Keratinocyte (primary cell): ENCODE measurements at regions not wholly inside any gene's neighbourhood (a gene's known extent, or its start where the extent isn't known, plus 50 kb on each side); places are given as distances from the start of the nearest gene placed in this dataset.

Experiments used
- DNase-seq: peaks from one replicate; pipeline ENCODE4 v3.0.0-alpha.2; 2011; ENCODE audit warnings: low read depth, missing footprints, low spot score
- FAIRE-seq: peaks from 2 replicates; lab custom pipeline; 2011; peaks lifted over from hg19 to GRCh38; lab: Jason Lieb, UNC
- H2AFZ ChIP-seq: 2 replicates; pipeline ENCODE4 v1.6.0; 2012; ENCODE audit warnings: low read length, control low read depth, inconsistent platforms; ENCODE audit not compliant: control insufficient read depth
- H3K27ac ChIP-seq: 2 replicates; pipeline ENCODE4 v1.5.1; 2011; ENCODE audit warnings: low read length; ENCODE audit not compliant: control insufficient read depth, insufficient read depth
- H3K27me3 ChIP-seq: 3 replicates; pipeline ENCODE4 v1.6.0; 2011; ENCODE audit warnings: low read length; ENCODE audit not compliant: control insufficient read depth, insufficient read depth; ENCODE audit errors: extremely low read depth
- H3K36me3 ChIP-seq, 2 experiments: 2 replicates in 1 of 2; 3 replicates in 1 of 2; pipeline ENCODE4 v1.5.1; 2011; ENCODE audit warnings: low read length in 2 of 2, mild to moderate bottlenecking in 1 of 2; ENCODE audit not compliant: control insufficient read depth in 2 of 2, insufficient read depth in 2 of 2; ENCODE audit errors: extremely low read depth in 1 of 2
- H3K4me1 ChIP-seq: 3 replicates; pipeline ENCODE4 v1.5.1; 2011; ENCODE audit warnings: low read length; ENCODE audit not compliant: control insufficient read depth, insufficient read depth; ENCODE audit errors: extremely low read depth
- H3K4me2 ChIP-seq: 3 replicates; pipeline ENCODE4 v1.6.0; 2011; ENCODE audit warnings: low read depth, low read length; ENCODE audit not compliant: control insufficient read depth, insufficient read depth; ENCODE audit errors: extremely low read depth
- H3K4me3 ChIP-seq, 3 experiments: fragments of 200-600 bp in 1 of 3; sonication (generic) in 1 of 3; 2 replicates in 2 of 3; 3 replicates in 1 of 3; pipeline ENCODE4 v1.5.1; 2011 to 2016; ENCODE audit warnings: low read length in 3 of 3, mild to moderate bottlenecking in 3 of 3, control low read depth in 2 of 3, inconsistent platforms in 1 of 3, low read depth in 1 of 3, mixed read lengths in 1 of 3, mixed run types in 1 of 3, moderate library complexity in 1 of 3; ENCODE audit not compliant: control insufficient read depth in 2 of 3, insufficient read depth in 2 of 3; ENCODE audit errors: extremely low read depth in 1 of 3
- H3K79me2 ChIP-seq: 2 replicates; pipeline ENCODE4 v1.6.0; 2012; ENCODE audit warnings: low read length; ENCODE audit not compliant: control insufficient read depth, insufficient read depth
- H3K9ac ChIP-seq: 3 replicates; pipeline ENCODE4 v1.6.0; 2011; ENCODE audit warnings: low read length; ENCODE audit not compliant: control insufficient read depth, insufficient read depth; ENCODE audit errors: extremely low read depth
- H3K9me1 ChIP-seq: 3 replicates; pipeline ENCODE4 v1.6.0; 2011; ENCODE audit warnings: low read length; ENCODE audit not compliant: control insufficient read depth, insufficient read depth; ENCODE audit errors: extremely low read depth
- H3K9me3 ChIP-seq: 2 replicates; pipeline ENCODE4 v1.5.1; 2012; ENCODE audit warnings: low read depth, low read length; ENCODE audit not compliant: control insufficient read depth
- H4K20me1 ChIP-seq: 3 replicates; pipeline ENCODE4 v1.6.0; 2011; ENCODE audit warnings: low read length; ENCODE audit not compliant: control insufficient read depth, insufficient read depth; ENCODE audit errors: extremely low read depth
- EZH2 ChIP-seq: IDR thresholded peaks from one replicate; pipeline ENCODE4 v1.6.1; 2012; ENCODE audit warnings: inconsistent platforms, mild to moderate bottlenecking, low read length, moderate library complexity
- dilution Hi-C: fragments of 300-500 bp; cut with MboI; formaldehyde crosslinking; loops from one replicate; pipeline ENCODE4 v1.7.0; 2020; ENCODE audit warnings: low sequenced_read_pairs; ENCODE audit not compliant: extremely low pct_ligation_motif_present
- TF ChIP-seq, protein P1 (sequence below), 3 experiments: IDR thresholded peaks in 1 of 3; conservative IDR thresholded peaks in 1 of 3; optimal IDR thresholded peaks in 1 of 3; 2 replicates in 2 of 3; 3 replicates in 1 of 3; pipeline versions ENCODE3 to v1.5.1; 2011; ENCODE audit warnings: low read length in 3 of 3, mild to moderate bottlenecking in 3 of 3, moderate library complexity in 2 of 3, control low read depth in 1 of 3, inconsistent platforms in 1 of 3; ENCODE audit not compliant: insufficient read depth in 2 of 3; ENCODE audit errors: extremely low read depth in 1 of 3

DNA sequence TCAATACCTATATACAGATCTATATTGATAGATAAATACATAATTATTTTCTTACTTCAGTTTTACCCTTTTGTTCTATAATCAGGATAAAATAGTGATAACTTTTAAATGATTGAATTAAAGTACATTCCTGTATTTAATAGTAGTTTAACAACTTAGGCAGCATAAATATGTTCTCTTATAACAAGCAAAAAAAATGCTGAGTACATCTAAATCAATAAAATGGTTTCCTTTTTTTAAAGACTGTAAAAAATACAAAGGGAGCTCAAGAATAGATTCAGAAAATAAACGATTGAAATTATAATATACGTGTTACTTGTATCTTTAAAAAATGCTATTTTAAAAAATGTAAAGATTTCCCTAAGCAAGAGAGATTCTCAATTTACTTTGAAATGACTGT lies 393.7 kb upstream of the TMEM132C start:
- Histone ChIP-seq H3K4me2 (no peak overlapping the region), H3K9me3 (no peaks in the 10 kb centered on the region), H3K36me3 (no peaks in the 10 kb centered on the region), H4K20me1 (no peaks in the 10 kb centered on the region), H3K9ac (no peak overlapping the region), H3K27me3 (no peaks in the 10 kb centered on the region), H3K79me2 (no peaks in the 10 kb centered on the region), H3K4me1 (no peaks in the 10 kb centered on the region), H2AFZ (no peak overlapping the region), H3K4me3 (no peak overlapping the region), H3K27ac (no peak overlapping the region), H3K9me1 (no peaks in the 10 kb centered on the region)
- DNase-seq (no peak), FAIRE-seq (no peak)
- dilution Hi-C loops, result no loop called here
- TF ChIP-seq, protein P1, sequence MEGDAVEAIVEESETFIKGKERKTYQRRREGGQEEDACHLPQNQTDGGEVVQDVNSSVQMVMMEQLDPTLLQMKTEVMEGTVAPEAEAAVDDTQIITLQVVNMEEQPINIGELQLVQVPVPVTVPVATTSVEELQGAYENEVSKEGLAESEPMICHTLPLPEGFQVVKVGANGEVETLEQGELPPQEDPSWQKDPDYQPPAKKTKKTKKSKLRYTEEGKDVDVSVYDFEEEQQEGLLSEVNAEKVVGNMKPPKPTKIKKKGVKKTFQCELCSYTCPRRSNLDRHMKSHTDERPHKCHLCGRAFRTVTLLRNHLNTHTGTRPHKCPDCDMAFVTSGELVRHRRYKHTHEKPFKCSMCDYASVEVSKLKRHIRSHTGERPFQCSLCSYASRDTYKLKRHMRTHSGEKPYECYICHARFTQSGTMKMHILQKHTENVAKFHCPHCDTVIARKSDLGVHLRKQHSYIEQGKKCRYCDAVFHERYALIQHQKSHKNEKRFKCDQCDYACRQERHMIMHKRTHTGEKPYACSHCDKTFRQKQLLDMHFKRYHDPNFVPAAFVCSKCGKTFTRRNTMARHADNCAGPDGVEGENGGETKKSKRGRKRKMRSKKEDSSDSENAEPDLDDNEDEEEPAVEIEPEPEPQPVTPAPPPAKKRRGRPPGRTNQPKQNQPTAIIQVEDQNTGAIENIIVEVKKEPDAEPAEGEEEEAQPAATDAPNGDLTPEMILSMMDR (optimal IDR thresholded peaks at IDR 0.05 in 1 of 3, IDR thresholded peaks at IDR 0.05 in 1 of 3, conservative IDR thresholded peaks at IDR 0.05 in 1 of 3; ENCODE audit: extremely low read depth in 1 of 3, insufficient read depth in 2 of 3, low read length in 3 of 3), result no peak
- no peak for TF ChIP-seq EZH2

DNA sequence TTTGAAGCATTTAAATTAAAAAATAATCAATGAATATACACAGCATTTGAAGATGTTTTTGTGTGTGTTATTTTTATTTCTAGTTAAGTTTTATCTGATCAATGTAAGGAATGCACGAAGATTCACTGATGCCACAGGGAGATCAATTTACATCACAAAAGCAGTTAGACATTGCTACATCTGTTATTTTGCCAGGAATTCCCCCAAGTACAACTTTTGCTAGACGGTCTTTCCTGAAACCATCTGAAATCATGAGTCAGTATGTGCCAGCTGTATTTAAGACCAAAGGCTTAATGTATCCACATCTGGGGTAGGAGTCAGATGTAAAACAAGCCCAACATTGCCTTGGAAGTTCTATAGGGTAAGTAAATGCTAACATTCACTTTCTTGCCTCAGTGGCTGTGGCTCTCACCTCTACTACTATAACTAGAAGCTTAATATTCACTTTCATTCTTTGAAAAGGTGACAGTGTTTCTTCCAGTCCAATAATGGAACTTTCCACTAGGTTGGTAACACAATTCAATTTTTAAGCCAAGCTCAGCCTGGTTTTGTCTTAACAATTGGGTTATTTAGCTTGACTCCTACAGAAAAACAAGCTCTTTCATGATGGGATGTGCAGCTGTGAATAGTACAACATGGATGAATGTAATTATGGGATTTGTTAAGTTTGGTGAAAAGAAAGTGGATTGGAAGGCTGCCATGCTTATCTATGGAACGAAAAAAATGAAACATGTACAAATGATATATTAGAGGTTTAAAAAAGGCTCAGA lies 385.4 kb upstream of the TMEM132C start:
- dilution Hi-C loops, result no loop called here
- no peak overlapping the region for H3K27ac ChIP-seq
- TF ChIP-seq, protein P1 (optimal IDR thresholded peaks at IDR 0.05 in 1 of 3, IDR thresholded peaks at IDR 0.05 in 1 of 3, conservative IDR thresholded peaks at IDR 0.05 in 1 of 3; ENCODE audit: extremely low read depth in 1 of 3, insufficient read depth in 2 of 3, low read length in 3 of 3), result no peak
- no peak for TF ChIP-seq EZH2
- no peak overlapping the region for H3K4me2 ChIP-seq
- FAIRE-seq, result no peak
- no peaks in the 10 kb centered on the region for H3K4me1 ChIP-seq
- H3K9me3 ChIP-seq, result peaks cover 4% of the 10 kb centered on the region
- no peak overlapping the region for H2AFZ ChIP-seq
- no peaks in the 10 kb centered on the region for H3K27me3 ChIP-seq
- H3K9me1 ChIP-seq, result no peaks in the 10 kb centered on the region
- no peak for DNase-seq
- no peak overlapping the region for H3K9ac ChIP-seq
- H4K20me1 ChIP-seq, result no peaks in the 10 kb centered on the region
- H3K4me3 ChIP-seq, result no peak overlapping the region
- H3K79me2 ChIP-seq, result no peaks in the 10 kb centered on the region
- no peaks in the 10 kb centered on the region for H3K36me3 ChIP-seq
